ENCODE measurements at regions not wholly inside any gene's neighbourhood (a gene's known extent, or its start where the extent isn't known, plus 50 kb on each side); places are given as distances from the start of the nearest gene placed in this dataset.

GRCh38 chr13:103143432-103143831 is 77.2 kb upstream of the SLC10A2 start:
- TF ChIP-seq EZH2 (IDR thresholded peaks at IDR 0.05; ENCODE audit: borderline replicate concordance) (no peak), CTCF (IDR thresholded peaks at IDR 0.05; ENCODE audit: poor library complexity) (no peak)

All from hepatocyte (in vitro differentiated cells).